Bronchial epithelial cell (primary cell): ENCODE measurements at regions not wholly inside any gene's neighbourhood (a gene's known extent, or its start where the extent isn't known, plus 50 kb on each side); places are given as distances from the start of the nearest gene placed in this dataset.
A peak's percentile ranks its signal among the peaks of the same experiment; 100 is the strongest.

ENCODE experiments used
- DNase-seq: peaks from one replicate; pipeline ENCODE4 v3.0.0-alpha.2; 2010; ENCODE audit warnings: low read depth
- FAIRE-seq: peaks from 2 replicates; lab custom pipeline; 2011; peaks lifted over from hg19 to GRCh38; lab: Jason Lieb, UNC
- H3K27me3 ChIP-seq: 2 replicates; pipeline ENCODE4 v1.5.1; 2011; ENCODE audit warnings: low read length; ENCODE audit not compliant: control insufficient read depth, insufficient read depth
- H3K36me3 ChIP-seq: 2 replicates; pipeline ENCODE4 v1.5.1; 2011; ENCODE audit warnings: low read length; ENCODE audit not compliant: control insufficient read depth, insufficient read depth
- H3K4me3 ChIP-seq: 2 replicates; pipeline ENCODE4 v1.5.1; 2011; ENCODE audit warnings: mild to moderate bottlenecking, low read depth, low read length, control low read depth
- TF ChIP-seq, protein P1 (sequence below): IDR thresholded peaks from 2 replicates; pipeline ENCODE4 v1.5.1; 2011; ENCODE audit warnings: mild to moderate bottlenecking, moderate library complexity, low read length, control low read depth, inconsistent platforms; ENCODE audit not compliant: insufficient read depth, severe bottlenecking

- TF ChIP-seq, protein P1, sequence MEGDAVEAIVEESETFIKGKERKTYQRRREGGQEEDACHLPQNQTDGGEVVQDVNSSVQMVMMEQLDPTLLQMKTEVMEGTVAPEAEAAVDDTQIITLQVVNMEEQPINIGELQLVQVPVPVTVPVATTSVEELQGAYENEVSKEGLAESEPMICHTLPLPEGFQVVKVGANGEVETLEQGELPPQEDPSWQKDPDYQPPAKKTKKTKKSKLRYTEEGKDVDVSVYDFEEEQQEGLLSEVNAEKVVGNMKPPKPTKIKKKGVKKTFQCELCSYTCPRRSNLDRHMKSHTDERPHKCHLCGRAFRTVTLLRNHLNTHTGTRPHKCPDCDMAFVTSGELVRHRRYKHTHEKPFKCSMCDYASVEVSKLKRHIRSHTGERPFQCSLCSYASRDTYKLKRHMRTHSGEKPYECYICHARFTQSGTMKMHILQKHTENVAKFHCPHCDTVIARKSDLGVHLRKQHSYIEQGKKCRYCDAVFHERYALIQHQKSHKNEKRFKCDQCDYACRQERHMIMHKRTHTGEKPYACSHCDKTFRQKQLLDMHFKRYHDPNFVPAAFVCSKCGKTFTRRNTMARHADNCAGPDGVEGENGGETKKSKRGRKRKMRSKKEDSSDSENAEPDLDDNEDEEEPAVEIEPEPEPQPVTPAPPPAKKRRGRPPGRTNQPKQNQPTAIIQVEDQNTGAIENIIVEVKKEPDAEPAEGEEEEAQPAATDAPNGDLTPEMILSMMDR = no peak
- H3K36me3 ChIP-seq = no peaks in the 10 kb centered on the region
- no peaks in the 10 kb centered on the region for H3K27me3 ChIP-seq
- DNase-seq (no peak), FAIRE-seq (no peak)
- H3K4me3 ChIP-seq = no peak overlapping the region
These were observed 645.2 kb upstream of the IGFBP3 start for GRCh38 chr7:46566097-46566774.

DNA sequence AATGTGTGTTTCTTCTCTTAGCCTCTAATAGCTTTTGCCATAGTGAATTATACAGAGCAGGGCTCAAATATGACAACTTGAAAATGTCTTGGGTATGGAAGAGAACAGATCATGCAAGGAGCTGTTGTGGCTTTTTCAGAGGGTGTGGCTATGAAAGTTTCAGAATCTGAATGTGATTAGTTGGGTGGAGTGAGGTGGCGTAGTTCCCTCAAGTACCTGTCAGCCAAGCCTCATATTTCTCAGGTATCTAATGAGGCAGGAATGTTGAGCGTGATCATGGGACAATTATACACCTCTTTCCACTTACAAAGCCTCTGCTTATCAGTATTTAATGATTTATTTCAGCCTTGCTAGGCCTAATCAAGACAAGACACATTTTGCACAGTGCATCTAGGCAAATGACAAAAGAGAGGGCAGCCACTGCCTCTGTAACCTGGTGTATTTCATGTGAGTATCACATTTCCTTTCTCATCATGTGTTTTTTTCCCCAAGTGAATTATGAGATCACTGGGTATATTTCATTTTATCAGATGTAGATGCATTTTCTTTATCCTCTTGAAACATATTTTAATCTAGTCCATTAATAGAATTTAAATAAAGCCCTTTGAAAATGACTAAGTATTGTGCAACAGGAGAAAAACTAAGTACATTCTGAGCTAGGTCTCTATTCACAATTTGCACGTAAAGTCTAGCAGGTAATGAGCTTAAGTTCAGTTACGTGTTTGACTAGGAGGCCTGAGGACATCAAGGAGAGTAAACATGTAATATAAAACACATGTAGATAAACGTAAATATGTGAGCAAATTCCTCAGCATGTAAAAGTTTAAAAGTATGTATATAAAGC lies 644.4 kb upstream of the IGFBP3 start:
- FAIRE-seq (no peak), DNase-seq (peak; percentile 94)
- H3K36me3 ChIP-seq = no peaks in the 10 kb centered on the region
- H3K27me3 ChIP-seq = no peaks in the 10 kb centered on the region
- TF ChIP-seq, protein P1 = no peak
- H3K4me3 ChIP-seq = no peak overlapping the region

GRCh38 chr7:46559194-46559832 lies 638.2 kb upstream of the IGFBP3 start:
- Histone ChIP-seq H3K4me3 (no peak overlapping the region), H3K36me3 (no peaks in the 10 kb centered on the region), H3K27me3 (no peaks in the 10 kb centered on the region)
- FAIRE-seq = no peak
- TF ChIP-seq, protein P1 = no peak
- peak; percentile 74 for DNase-seq

DNA sequence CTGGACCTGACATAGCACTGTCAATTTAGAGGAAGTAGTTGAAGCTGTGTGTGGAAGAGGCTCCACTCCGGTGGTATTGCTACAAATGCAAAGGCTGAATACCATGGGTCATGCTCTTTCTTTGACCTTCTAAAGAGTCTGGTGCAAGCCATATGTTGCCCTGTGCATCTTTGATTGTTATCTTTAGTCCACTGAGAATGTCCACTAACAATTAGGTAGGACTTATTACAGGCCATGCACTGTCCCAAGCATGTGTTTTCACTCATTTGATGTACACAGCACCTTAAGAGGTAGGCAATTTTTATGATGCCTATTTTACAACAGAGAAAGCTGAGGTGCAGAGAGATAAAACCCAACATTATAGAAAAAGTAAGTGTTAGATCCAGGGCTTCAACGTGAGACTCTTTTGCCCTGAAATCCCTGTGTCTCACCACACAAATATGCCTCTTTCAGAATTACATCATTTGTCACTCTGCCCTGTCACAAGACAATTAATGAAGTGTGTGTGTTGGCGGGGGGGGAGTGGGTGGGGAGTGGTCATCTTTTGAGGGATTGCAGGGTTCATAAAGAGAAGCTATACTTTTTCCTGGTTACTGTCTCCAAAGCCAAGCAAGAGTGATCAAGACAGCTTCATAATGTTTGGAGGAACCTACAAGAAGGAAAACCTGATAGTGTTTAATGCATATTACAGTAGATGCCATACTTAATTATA lies 637.6 kb upstream of the IGFBP3 start:
- Histone ChIP-seq H3K27me3 (no peaks in the 10 kb centered on the region), H3K4me3 (no peak overlapping the region), H3K36me3 (no peaks in the 10 kb centered on the region)
- DNase-seq (peak; percentile 52), FAIRE-seq (no peak)
- TF ChIP-seq, protein P1 = no peak

DNA sequence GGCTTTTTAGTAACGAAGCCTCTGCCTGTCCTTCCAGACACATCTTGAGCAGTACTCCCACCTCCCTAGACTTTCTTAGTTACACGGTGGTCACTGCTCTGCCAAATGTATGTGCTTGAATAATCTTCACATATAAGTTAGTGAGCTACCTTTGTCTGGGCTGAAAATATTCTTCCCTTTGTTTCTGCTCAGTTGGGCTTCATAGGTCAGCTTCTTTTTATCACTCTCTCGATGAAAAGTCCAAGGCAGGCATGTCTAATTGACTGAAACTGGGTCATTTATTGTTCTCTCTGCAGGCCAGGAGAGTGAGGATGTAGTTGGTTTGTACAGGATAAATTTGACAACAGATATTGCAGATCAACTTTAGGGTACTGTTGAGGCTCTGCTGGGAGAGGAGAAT lies 636.7 kb upstream of the IGFBP3 start:
- no peak for FAIRE-seq
- TF ChIP-seq, protein P1 = no peak
- no peak overlapping the region for H3K4me3 ChIP-seq
- DNase-seq = no peak
- no peaks in the 10 kb centered on the region for H3K36me3 ChIP-seq
- no peaks in the 10 kb centered on the region for H3K27me3 ChIP-seq
